Keratinocyte (primary cell): ENCODE measurements at regions not wholly inside any gene's neighbourhood (a gene's known extent, or its start where the extent isn't known, plus 50 kb on each side); places are given as distances from the start of the nearest gene placed in this dataset.

Experiments
- DNase-seq: peaks from one replicate; pipeline ENCODE4 v3.0.0-alpha.2; 2011; ENCODE audit warnings: low read depth, missing footprints, low spot score
- FAIRE-seq: peaks from 2 replicates; lab custom pipeline; 2011; peaks lifted over from hg19 to GRCh38; lab: Jason Lieb, UNC
- H2AFZ ChIP-seq: 2 replicates; pipeline ENCODE4 v1.6.0; 2012; ENCODE audit warnings: low read length, control low read depth, inconsistent platforms; ENCODE audit not compliant: control insufficient read depth
- H3K27ac ChIP-seq: 2 replicates; pipeline ENCODE4 v1.5.1; 2011; ENCODE audit warnings: low read length; ENCODE audit not compliant: control insufficient read depth, insufficient read depth
- H3K27me3 ChIP-seq: 3 replicates; pipeline ENCODE4 v1.6.0; 2011; ENCODE audit warnings: low read length; ENCODE audit not compliant: control insufficient read depth, insufficient read depth; ENCODE audit errors: extremely low read depth
- H3K36me3 ChIP-seq, 2 experiments: 2 replicates in 1 of 2; 3 replicates in 1 of 2; pipeline ENCODE4 v1.5.1; 2011; ENCODE audit warnings: low read length in 2 of 2, mild to moderate bottlenecking in 1 of 2; ENCODE audit not compliant: control insufficient read depth in 2 of 2, insufficient read depth in 2 of 2; ENCODE audit errors: extremely low read depth in 1 of 2
- H3K4me1 ChIP-seq: 3 replicates; pipeline ENCODE4 v1.5.1; 2011; ENCODE audit warnings: low read length; ENCODE audit not compliant: control insufficient read depth, insufficient read depth; ENCODE audit errors: extremely low read depth
- H3K4me2 ChIP-seq: 3 replicates; pipeline ENCODE4 v1.6.0; 2011; ENCODE audit warnings: low read depth, low read length; ENCODE audit not compliant: control insufficient read depth, insufficient read depth; ENCODE audit errors: extremely low read depth
- H3K4me3 ChIP-seq, 3 experiments: fragments of 200-600 bp in 1 of 3; sonication (generic) in 1 of 3; 2 replicates in 2 of 3; 3 replicates in 1 of 3; pipeline ENCODE4 v1.5.1; 2011 to 2016; ENCODE audit warnings: low read length in 3 of 3, mild to moderate bottlenecking in 3 of 3, control low read depth in 2 of 3, inconsistent platforms in 1 of 3, low read depth in 1 of 3, mixed read lengths in 1 of 3, mixed run types in 1 of 3, moderate library complexity in 1 of 3; ENCODE audit not compliant: control insufficient read depth in 2 of 3, insufficient read depth in 2 of 3; ENCODE audit errors: extremely low read depth in 1 of 3
- H3K79me2 ChIP-seq: 2 replicates; pipeline ENCODE4 v1.6.0; 2012; ENCODE audit warnings: low read length; ENCODE audit not compliant: control insufficient read depth, insufficient read depth
- H3K9ac ChIP-seq: 3 replicates; pipeline ENCODE4 v1.6.0; 2011; ENCODE audit warnings: low read length; ENCODE audit not compliant: control insufficient read depth, insufficient read depth; ENCODE audit errors: extremely low read depth
- H3K9me1 ChIP-seq: 3 replicates; pipeline ENCODE4 v1.6.0; 2011; ENCODE audit warnings: low read length; ENCODE audit not compliant: control insufficient read depth, insufficient read depth; ENCODE audit errors: extremely low read depth
- H3K9me3 ChIP-seq: 2 replicates; pipeline ENCODE4 v1.5.1; 2012; ENCODE audit warnings: low read depth, low read length; ENCODE audit not compliant: control insufficient read depth
- H4K20me1 ChIP-seq: 3 replicates; pipeline ENCODE4 v1.6.0; 2011; ENCODE audit warnings: low read length; ENCODE audit not compliant: control insufficient read depth, insufficient read depth; ENCODE audit errors: extremely low read depth
- EZH2 ChIP-seq: IDR thresholded peaks from one replicate; pipeline ENCODE4 v1.6.1; 2012; ENCODE audit warnings: inconsistent platforms, mild to moderate bottlenecking, low read length, moderate library complexity
- dilution Hi-C: fragments of 300-500 bp; cut with MboI; formaldehyde crosslinking; loops from one replicate; pipeline ENCODE4 v1.7.0; 2020; ENCODE audit warnings: low sequenced_read_pairs; ENCODE audit not compliant: extremely low pct_ligation_motif_present
- TF ChIP-seq, protein P1 (sequence below), 3 experiments: IDR thresholded peaks in 1 of 3; conservative IDR thresholded peaks in 1 of 3; optimal IDR thresholded peaks in 1 of 3; 2 replicates in 2 of 3; 3 replicates in 1 of 3; pipeline versions ENCODE3 to v1.5.1; 2011; ENCODE audit warnings: low read length in 3 of 3, mild to moderate bottlenecking in 3 of 3, moderate library complexity in 2 of 3, control low read depth in 1 of 3, inconsistent platforms in 1 of 3; ENCODE audit not compliant: insufficient read depth in 2 of 3; ENCODE audit errors: extremely low read depth in 1 of 3

- no peaks in the 10 kb centered on the region for H3K9me3 ChIP-seq
- H3K36me3 ChIP-seq, result no peaks in the 10 kb centered on the region
- H3K9me1 ChIP-seq, result no peaks in the 10 kb centered on the region
- H3K9ac ChIP-seq, result no peak overlapping the region
- no peaks in the 10 kb centered on the region for H4K20me1 ChIP-seq
- DNase-seq, result no peak
- TF ChIP-seq EZH2, result no peak
- TF ChIP-seq, protein P1, sequence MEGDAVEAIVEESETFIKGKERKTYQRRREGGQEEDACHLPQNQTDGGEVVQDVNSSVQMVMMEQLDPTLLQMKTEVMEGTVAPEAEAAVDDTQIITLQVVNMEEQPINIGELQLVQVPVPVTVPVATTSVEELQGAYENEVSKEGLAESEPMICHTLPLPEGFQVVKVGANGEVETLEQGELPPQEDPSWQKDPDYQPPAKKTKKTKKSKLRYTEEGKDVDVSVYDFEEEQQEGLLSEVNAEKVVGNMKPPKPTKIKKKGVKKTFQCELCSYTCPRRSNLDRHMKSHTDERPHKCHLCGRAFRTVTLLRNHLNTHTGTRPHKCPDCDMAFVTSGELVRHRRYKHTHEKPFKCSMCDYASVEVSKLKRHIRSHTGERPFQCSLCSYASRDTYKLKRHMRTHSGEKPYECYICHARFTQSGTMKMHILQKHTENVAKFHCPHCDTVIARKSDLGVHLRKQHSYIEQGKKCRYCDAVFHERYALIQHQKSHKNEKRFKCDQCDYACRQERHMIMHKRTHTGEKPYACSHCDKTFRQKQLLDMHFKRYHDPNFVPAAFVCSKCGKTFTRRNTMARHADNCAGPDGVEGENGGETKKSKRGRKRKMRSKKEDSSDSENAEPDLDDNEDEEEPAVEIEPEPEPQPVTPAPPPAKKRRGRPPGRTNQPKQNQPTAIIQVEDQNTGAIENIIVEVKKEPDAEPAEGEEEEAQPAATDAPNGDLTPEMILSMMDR (optimal IDR thresholded peaks at IDR 0.05 in 1 of 3, IDR thresholded peaks at IDR 0.05 in 1 of 3, conservative IDR thresholded peaks at IDR 0.05 in 1 of 3; ENCODE audit: extremely low read depth in 1 of 3, insufficient read depth in 2 of 3, low read length in 3 of 3), result no peak
- no peak overlapping the region for H3K4me2 ChIP-seq
- no peaks in the 10 kb centered on the region for H3K27me3 ChIP-seq
- dilution Hi-C loops, result no loop called here
- H3K4me3 ChIP-seq, result no peak overlapping the region
- no peaks in the 10 kb centered on the region for H3K79me2 ChIP-seq
- H3K27ac ChIP-seq, result no peak overlapping the region
- no peak for FAIRE-seq
- H2AFZ ChIP-seq, result no peak overlapping the region
- no peaks in the 10 kb centered on the region for H3K4me1 ChIP-seq
Measured at GRCh38 chr20:11221046-11221445, 547.2 kb upstream of the JAG1 start.

DNA sequence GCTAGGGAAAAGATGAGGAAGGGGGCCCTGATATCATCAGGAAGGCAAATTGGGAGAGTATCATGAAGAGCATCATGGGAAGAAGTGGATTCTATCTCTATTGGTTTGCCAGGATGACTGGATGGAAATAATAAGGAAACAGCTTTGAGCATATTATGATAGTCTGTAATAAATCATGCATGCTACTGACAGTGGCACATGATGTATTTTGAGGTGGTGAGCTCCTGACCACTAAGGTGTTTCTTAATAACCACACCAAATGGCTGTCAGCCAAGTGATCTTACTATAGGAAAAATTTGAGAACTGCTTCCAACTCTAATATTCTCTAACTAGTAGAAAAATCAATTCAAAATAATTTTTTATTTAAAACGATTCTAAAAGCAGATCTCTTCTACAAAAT is 548.4 kb upstream of the JAG1 start:
- FAIRE-seq (no peak), DNase-seq (no peak)
- H3K27ac ChIP-seq, result no peak overlapping the region
- dilution Hi-C loops, result no loop called here
- no peaks in the 10 kb centered on the region for H3K9me3 ChIP-seq
- H3K27me3 ChIP-seq, result no peaks in the 10 kb centered on the region
- H3K79me2 ChIP-seq, result no peaks in the 10 kb centered on the region
- H3K9ac ChIP-seq, result no peak overlapping the region
- H3K4me3 ChIP-seq, result no peak overlapping the region
- no peak overlapping the region for H2AFZ ChIP-seq
- H3K36me3 ChIP-seq, result no peaks in the 10 kb centered on the region
- no peak for TF ChIP-seq EZH2
- TF ChIP-seq, protein P1 (optimal IDR thresholded peaks at IDR 0.05 in 1 of 3, IDR thresholded peaks at IDR 0.05 in 1 of 3, conservative IDR thresholded peaks at IDR 0.05 in 1 of 3; ENCODE audit: extremely low read depth in 1 of 3, insufficient read depth in 2 of 3, low read length in 3 of 3), result no peak
- H3K4me1 ChIP-seq, result no peaks in the 10 kb centered on the region
- no peak overlapping the region for H3K4me2 ChIP-seq
- no peaks in the 10 kb centered on the region for H3K9me1 ChIP-seq
- no peaks in the 10 kb centered on the region for H4K20me1 ChIP-seq
